ENCODE measurements at regions not wholly inside any gene's neighbourhood (a gene's known extent, or its start where the extent isn't known, plus 50 kb on each side); places are given as distances from the start of the nearest gene placed in this dataset.

DNA sequence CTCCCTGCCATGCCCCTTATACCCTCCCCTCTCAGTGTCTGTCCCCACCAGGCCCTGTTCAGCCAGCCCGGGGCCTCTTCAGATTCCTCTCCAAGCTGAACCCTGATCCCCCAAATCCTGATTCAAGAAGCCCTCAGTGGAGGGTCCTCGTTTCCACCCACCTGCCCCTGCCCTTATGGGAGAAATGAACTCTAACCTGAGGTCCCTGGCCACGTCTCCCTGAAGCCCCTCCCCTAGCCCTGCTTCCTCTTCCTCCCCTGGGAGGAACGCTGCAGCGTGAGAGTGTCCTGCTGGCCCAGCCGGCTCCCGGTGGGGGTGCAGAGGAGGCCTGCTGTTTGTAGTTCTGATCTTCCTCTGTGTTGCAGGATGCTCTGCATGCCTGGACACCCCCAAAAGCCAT lies 56.7 kb upstream of the GLI2 start:
- RAD21 ChIA-PET (ENCODE audit: unreplicated experiment), result no interaction called here
- SMC1A ChIA-PET (ENCODE audit: uncharacterized antibody, unreplicated experiment), result no interaction called here
- Histone ChIP-seq H3K27ac (ENCODE audit: control insufficient read depth, insufficient read depth) (no peak overlapping the region), H3K27me3 (replicated peaks in 1 of 2; ENCODE audit: control insufficient read depth in 2 of 2, insufficient read depth in 2 of 2, low read length in 1 of 2) (peaks cover 0 to 2% of the 10 kb centered on the region in 2 experiments; a peak in 1 of 4 replicates), H3K9me3 (replicated peaks; ENCODE audit: control insufficient read depth, insufficient read depth, low read length) (no peaks in the 10 kb centered on the region), H3K4me1 (ENCODE audit: control insufficient read depth, insufficient read depth, low read length) (no peaks in the 10 kb centered on the region), H3K79me2 (ENCODE audit: control insufficient read depth, insufficient read depth, low read length) (no peaks in the 10 kb centered on the region), H3K36me3 (ENCODE audit: control insufficient read depth in 2 of 2, insufficient read depth in 2 of 2, low read length in 1 of 2) (no peaks in the 10 kb centered on the region), H4K20me1 (ENCODE audit: control insufficient read depth, insufficient read depth) (no peaks in the 10 kb centered on the region), H3K9ac (ENCODE audit: control insufficient read depth, insufficient read depth, low read length) (no peak overlapping the region), H3K4me3 (no peak overlapping the region), H3K4me2 (ENCODE audit: control insufficient read depth, insufficient read depth) (no peak overlapping the region), H2AFZ (ENCODE audit: control insufficient read depth, low read depth, low read length) (no peak overlapping the region)
- intact Hi-C loops (cut with micrococcal nuclease; ENCODE audit: unreplicated experiment), result no loop called here
- no peak for DNase-seq (ENCODE audit: low read depth, low spot score)
- no TSS peak for BruUV-seq (replicated peaks)
- TF ChIP-seq KDM1A (IDR thresholded peaks at IDR 0.05; ENCODE audit: borderline replicate concordance), result no peak
- no peak for TF ChIP-seq IKZF1 (conservative IDR thresholded peaks at IDR 0.05)
- TF ChIP-seq CREB1 (IDR thresholded peaks at IDR 0.05; ENCODE audit: low read depth), result no peak
- no peak for TF ChIP-seq ZZZ3 (IDR thresholded peaks at IDR 0.05; ENCODE audit: control insufficient read depth, insufficient read length, low read depth)
- no peak for TF ChIP-seq ZNF24 (IDR thresholded peaks at IDR 0.05)
- no peak for TF ChIP-seq HDAC2 (IDR thresholded peaks at IDR 0.05)
- TF ChIP-seq YY1 (IDR thresholded peaks at IDR 0.05; ENCODE audit: low read depth, low read length), result no peak
- TF ChIP-seq RAD21 (IDR thresholded peaks at IDR 0.05; ENCODE audit: insufficient read depth, low read depth, low read length), result no peak
- TF ChIP-seq, protein P1, sequence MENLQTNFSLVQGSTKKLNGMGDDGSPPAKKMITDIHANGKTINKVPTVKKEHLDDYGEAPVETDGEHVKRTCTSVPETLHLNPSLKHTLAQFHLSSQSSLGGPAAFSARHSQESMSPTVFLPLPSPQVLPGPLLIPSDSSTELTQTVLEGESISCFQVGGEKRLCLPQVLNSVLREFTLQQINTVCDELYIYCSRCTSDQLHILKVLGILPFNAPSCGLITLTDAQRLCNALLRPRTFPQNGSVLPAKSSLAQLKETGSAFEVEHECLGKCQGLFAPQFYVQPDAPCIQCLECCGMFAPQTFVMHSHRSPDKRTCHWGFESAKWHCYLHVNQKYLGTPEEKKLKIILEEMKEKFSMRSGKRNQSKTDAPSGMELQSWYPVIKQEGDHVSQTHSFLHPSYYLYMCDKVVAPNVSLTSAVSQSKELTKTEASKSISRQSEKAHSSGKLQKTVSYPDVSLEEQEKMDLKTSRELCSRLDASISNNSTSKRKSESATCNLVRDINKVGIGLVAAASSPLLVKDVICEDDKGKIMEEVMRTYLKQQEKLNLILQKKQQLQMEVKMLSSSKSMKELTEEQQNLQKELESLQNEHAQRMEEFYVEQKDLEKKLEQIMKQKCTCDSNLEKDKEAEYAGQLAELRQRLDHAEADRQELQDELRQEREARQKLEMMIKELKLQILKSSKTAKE (IDR thresholded peaks at IDR 0.05; ENCODE audit: low read depth, poor library complexity, severe bottlenecking), result no peak
- TF ChIP-seq SIX5 (IDR thresholded peaks at IDR 0.05; ENCODE audit: low read depth, low read length, severe bottlenecking), result no peak
- TF ChIP-seq, protein P2, sequence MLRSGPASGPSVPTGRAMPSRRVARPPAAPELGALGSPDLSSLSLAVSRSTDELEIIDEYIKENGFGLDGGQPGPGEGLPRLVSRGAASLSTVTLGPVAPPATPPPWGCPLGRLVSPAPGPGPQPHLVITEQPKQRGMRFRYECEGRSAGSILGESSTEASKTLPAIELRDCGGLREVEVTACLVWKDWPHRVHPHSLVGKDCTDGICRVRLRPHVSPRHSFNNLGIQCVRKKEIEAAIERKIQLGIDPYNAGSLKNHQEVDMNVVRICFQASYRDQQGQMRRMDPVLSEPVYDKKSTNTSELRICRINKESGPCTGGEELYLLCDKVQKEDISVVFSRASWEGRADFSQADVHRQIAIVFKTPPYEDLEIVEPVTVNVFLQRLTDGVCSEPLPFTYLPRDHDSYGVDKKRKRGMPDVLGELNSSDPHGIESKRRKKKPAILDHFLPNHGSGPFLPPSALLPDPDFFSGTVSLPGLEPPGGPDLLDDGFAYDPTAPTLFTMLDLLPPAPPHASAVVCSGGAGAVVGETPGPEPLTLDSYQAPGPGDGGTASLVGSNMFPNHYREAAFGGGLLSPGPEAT (IDR thresholded peaks at IDR 0.05; ENCODE audit: low read depth), result no peak
- in situ Hi-C loops (cut with MboI), result loop anchor here (10.0 to 25.0 kb wide), 2 partner anchors 467 to 974 kb away; partner anchors contain the start of gene TMEM185B
- CTCF ChIA-PET, result no interaction called here
- 12% methylated on average over 7 of the region's 7 CpGs for WGBS (ENCODE audit: insufficient coverage, insufficient replicate concordance, low lambda C conversion rate, missing lambda C conversion rate)
- POLR2A ChIA-PET, result no interaction called here
- FAIRE-seq, result no peak
- ATAC-seq, result no peak

Data from GM12878 (cell line).